ENCODE measurements at regions not wholly inside any gene's neighbourhood (a gene's known extent, or its start where the extent isn't known, plus 50 kb on each side); places are given as distances from the start of the nearest gene placed in this dataset.

- no peak for DNase-seq (ENCODE audit: low spot score)
- intact Hi-C loops (cut with micrococcal nuclease; ENCODE audit: unreplicated experiment) = no loop called here
- Histone ChIP-seq H3K4me3 (ENCODE audit: low read depth, low read length, poor library complexity, severe bottlenecking) (no peak overlapping the region), H3K36me3 (ENCODE audit: insufficient read depth, low read length, poor library complexity, severe bottlenecking) (no peaks in the 10 kb centered on the region), H3K4me1 (ENCODE audit: insufficient read depth, low read length, poor library complexity, severe bottlenecking) (peaks cover 8% of the 10 kb centered on the region), H3K27ac (ENCODE audit: low read depth, low read length, poor library complexity, severe bottlenecking) (no peak overlapping the region), H3K9me3 (ENCODE audit: low read depth, low read length, poor library complexity, severe bottlenecking) (no peaks in the 10 kb centered on the region), H3K27me3 (replicated peaks; ENCODE audit: insufficient read depth, low read depth, low read length, poor library complexity) (no peaks in the 10 kb centered on the region)
- CTCF ChIA-PET = no interaction called here
- BruUV-seq (replicated peaks) = no TSS peak
- POLR2A ChIA-PET (ENCODE audit: low non-redundant PET) = no interaction called here
- no peak for TF ChIP-seq EZH2 (IDR thresholded peaks at IDR 0.05; ENCODE audit: borderline replicate concordance, low read depth, low read length, poor library complexity, severe bottlenecking)
- TF ChIP-seq, protein P1, sequence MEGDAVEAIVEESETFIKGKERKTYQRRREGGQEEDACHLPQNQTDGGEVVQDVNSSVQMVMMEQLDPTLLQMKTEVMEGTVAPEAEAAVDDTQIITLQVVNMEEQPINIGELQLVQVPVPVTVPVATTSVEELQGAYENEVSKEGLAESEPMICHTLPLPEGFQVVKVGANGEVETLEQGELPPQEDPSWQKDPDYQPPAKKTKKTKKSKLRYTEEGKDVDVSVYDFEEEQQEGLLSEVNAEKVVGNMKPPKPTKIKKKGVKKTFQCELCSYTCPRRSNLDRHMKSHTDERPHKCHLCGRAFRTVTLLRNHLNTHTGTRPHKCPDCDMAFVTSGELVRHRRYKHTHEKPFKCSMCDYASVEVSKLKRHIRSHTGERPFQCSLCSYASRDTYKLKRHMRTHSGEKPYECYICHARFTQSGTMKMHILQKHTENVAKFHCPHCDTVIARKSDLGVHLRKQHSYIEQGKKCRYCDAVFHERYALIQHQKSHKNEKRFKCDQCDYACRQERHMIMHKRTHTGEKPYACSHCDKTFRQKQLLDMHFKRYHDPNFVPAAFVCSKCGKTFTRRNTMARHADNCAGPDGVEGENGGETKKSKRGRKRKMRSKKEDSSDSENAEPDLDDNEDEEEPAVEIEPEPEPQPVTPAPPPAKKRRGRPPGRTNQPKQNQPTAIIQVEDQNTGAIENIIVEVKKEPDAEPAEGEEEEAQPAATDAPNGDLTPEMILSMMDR (conservative IDR thresholded peaks at IDR 0.05; ENCODE audit: low read depth, low read length) = no peak
These were observed 210.6 kb upstream of the RREB1 start for GRCh38 chr6:6897140-6897539.

GRCh38 chr6:6900569-6901204, 207.1 kb upstream of the RREB1 start:
- Histone ChIP-seq H3K27me3 (replicated peaks; ENCODE audit: insufficient read depth, low read depth, low read length, poor library complexity) (no peaks in the 10 kb centered on the region), H3K9me3 (ENCODE audit: low read depth, low read length, poor library complexity, severe bottlenecking) (no peaks in the 10 kb centered on the region), H3K27ac (ENCODE audit: low read depth, low read length, poor library complexity, severe bottlenecking) (no peak overlapping the region), H3K4me1 (ENCODE audit: insufficient read depth, low read length, poor library complexity, severe bottlenecking) (peaks cover 8% of the 10 kb centered on the region), H3K36me3 (ENCODE audit: insufficient read depth, low read length, poor library complexity, severe bottlenecking) (no peaks in the 10 kb centered on the region), H3K4me3 (ENCODE audit: low read depth, low read length, poor library complexity, severe bottlenecking) (no peak overlapping the region)
- TF ChIP-seq, protein P1 (conservative IDR thresholded peaks at IDR 0.05; ENCODE audit: low read depth, low read length) = no peak
- TF ChIP-seq EZH2 (IDR thresholded peaks at IDR 0.05; ENCODE audit: borderline replicate concordance, low read depth, low read length, poor library complexity, severe bottlenecking) = no peak
- no TSS peak for BruUV-seq (replicated peaks)
- intact Hi-C loops (cut with micrococcal nuclease; ENCODE audit: unreplicated experiment) = no loop called here
- no peak for DNase-seq (ENCODE audit: low spot score)
- CTCF ChIA-PET = no interaction called here
- POLR2A ChIA-PET (ENCODE audit: low non-redundant PET) = no interaction called here

DNA sequence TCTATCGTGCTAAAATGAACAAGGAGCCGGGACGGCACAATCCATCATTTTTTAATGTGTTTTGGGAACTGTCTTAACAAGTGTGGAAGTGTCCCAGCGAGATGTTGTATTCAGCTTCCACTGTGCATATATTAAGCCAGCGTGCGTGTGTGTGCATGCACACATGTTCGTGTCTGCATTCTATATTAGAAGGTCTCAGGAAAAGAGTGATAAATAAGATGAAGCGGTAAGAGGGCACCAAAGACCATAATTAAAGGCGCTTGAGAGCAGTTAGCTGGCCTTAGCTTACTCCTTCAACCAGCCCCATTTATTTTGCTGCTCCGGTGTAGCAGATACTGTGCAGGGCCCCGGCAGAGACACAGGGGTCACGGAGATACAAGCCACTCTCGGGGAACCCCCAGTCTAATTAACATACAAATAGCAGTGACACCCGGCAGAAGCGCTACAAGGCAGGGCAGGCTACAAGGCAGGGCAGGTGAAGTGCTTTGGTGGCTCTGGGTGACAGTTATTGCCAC, 206.5 kb upstream of the RREB1 start:
- no peak overlapping the region for H3K4me3 ChIP-seq (ENCODE audit: low read depth, low read length, poor library complexity, severe bottlenecking)
- no peaks in the 10 kb centered on the region for H3K9me3 ChIP-seq (ENCODE audit: low read depth, low read length, poor library complexity, severe bottlenecking)
- H3K4me1 ChIP-seq (ENCODE audit: insufficient read depth, low read length, poor library complexity, severe bottlenecking) = peaks cover 12% of the 10 kb centered on the region
- no peak for TF ChIP-seq EZH2 (IDR thresholded peaks at IDR 0.05; ENCODE audit: borderline replicate concordance, low read depth, low read length, poor library complexity, severe bottlenecking)
- TF ChIP-seq, protein P1 (conservative IDR thresholded peaks at IDR 0.05; ENCODE audit: low read depth, low read length) = no peak
- H3K36me3 ChIP-seq (ENCODE audit: insufficient read depth, low read length, poor library complexity, severe bottlenecking) = no peaks in the 10 kb centered on the region
- POLR2A ChIA-PET (ENCODE audit: low non-redundant PET) = interaction anchor here (0.6 kb wide), 1 partner anchor 14 kb away, joined by 3 read pairs; no protein-coding TSS in a partner anchor
- intact Hi-C loops (cut with micrococcal nuclease; ENCODE audit: unreplicated experiment) = no loop called here
- H3K27me3 ChIP-seq (replicated peaks; ENCODE audit: insufficient read depth, low read depth, low read length, poor library complexity) = no peaks in the 10 kb centered on the region
- CTCF ChIA-PET = no interaction called here
- DNase-seq (ENCODE audit: low spot score) = no peak
- H3K27ac ChIP-seq (ENCODE audit: low read depth, low read length, poor library complexity, severe bottlenecking) = no peak overlapping the region
- no TSS peak for BruUV-seq (replicated peaks)
